ENCODE measurements at regions not wholly inside any gene's neighbourhood (a gene's known extent, or its start where the extent isn't known, plus 50 kb on each side); places are given as distances from the start of the nearest gene placed in this dataset.

GRCh38 chr14:71812693-71813092 is 119.5 kb upstream of the RGS6 start (continued):
- no peak for TF ChIP-seq ARID4B (CRISPR knock-in tag; IDR thresholded peaks at IDR 0.05; ENCODE audit: borderline replicate concordance)

- peaks cover 17% of the 10 kb centered on the region for H3K9me3 Mint-ChIP-seq
- H3K4me1 Mint-ChIP-seq, result peaks cover 17% of the 10 kb centered on the region
- ChIA-PET POLR2A (no interaction called here), CTCF (no interaction called here)
- no peak overlapping the region for H3K27ac Mint-ChIP-seq
- ATAC-seq (no peak), DNase-seq (ENCODE audit: low spot score) (no peak)
- TF ChIP-seq ZNF232 (CRISPR knock-in tag; IDR thresholded peaks at IDR 0.05) (0 out of 2 replicates have a peak, but pooled peaks have one; percentile 32), ZSCAN18 (CRISPR knock-in tag; IDR thresholded peaks at IDR 0.05) (no peak)
- peaks cover under 1% of the 10 kb centered on the region for H3K36me3 Mint-ChIP-seq
- H3K27me3 Mint-ChIP-seq (ENCODE audit: low read depth), result no peaks in the 10 kb centered on the region
- no peak overlapping the region for H3K4me3 Mint-ChIP-seq
Measured at GRCh38 chr14:71815110-71815509, 117.1 kb upstream of the RGS6 start.

- 0 out of 2 replicates have a peak overlapping the region, but pooled peaks have one; percentile 5 for H3K4me3 Mint-ChIP-seq
- DNase-seq (ENCODE audit: low spot score), result no peak
Measured at GRCh38 chr14:71824816-71825215, 107.4 kb upstream of the RGS6 start.

More at GRCh38 chr14:71824816-71825215, 107.4 kb upstream of the RGS6 start:
- no peak overlapping the region for H3K27ac Mint-ChIP-seq
- TF ChIP-seq CDX4 (CRISPR knock-in tag; IDR thresholded peaks at IDR 0.05; ENCODE audit: borderline replicate concordance) (no peak), OVOL2 (CRISPR knock-in tag; IDR thresholded peaks at IDR 0.05; ENCODE audit: borderline replicate concordance) (no peak), NFYB (CRISPR knock-in tag; conservative IDR thresholded peaks at IDR 0.05; ENCODE audit: low read depth) (no peak), ZSCAN18 (CRISPR knock-in tag; IDR thresholded peaks at IDR 0.05) (no peak), ZBTB43 (CRISPR knock-in tag; IDR thresholded peaks at IDR 0.05) (no peak), GTF2I (CRISPR knock-in tag; conservative IDR thresholded peaks at IDR 0.05) (no peak)
- no peaks in the 10 kb centered on the region for H3K36me3 Mint-ChIP-seq
- H3K4me1 Mint-ChIP-seq, result peaks cover 18% of the 10 kb centered on the region
- CTCF ChIA-PET, result no interaction called here
- peaks cover 10% of the 10 kb centered on the region for H3K9me3 Mint-ChIP-seq
- POLR2A ChIA-PET, result no interaction called here
- ATAC-seq, result peak; percentile 62
- H3K27me3 Mint-ChIP-seq (ENCODE audit: low read depth), result no peaks in the 10 kb centered on the region

Measured in WTC11 (cell line).